ENCODE measurements at regions not wholly inside any gene's neighbourhood (a gene's known extent, or its start where the extent isn't known, plus 50 kb on each side); places are given as distances from the start of the nearest gene placed in this dataset.

DNA sequence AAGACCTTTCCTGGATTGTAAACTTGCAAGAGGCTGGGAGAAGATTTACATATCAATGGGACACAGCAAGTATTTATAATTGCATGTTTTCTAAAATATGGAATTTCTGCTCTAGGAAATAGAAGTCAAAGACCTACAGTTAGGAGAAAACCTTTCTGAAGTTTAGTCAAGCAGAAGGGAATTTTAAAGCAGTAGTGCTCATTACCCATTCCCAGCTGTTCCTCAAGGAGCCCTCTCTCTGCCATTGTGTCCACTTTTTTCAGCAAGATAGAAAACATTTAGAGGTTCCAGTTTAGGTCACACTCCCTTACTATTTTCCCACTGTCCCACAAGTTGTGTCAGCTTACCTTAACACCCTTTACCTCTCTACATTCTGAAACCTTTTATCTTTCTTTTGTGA, 584.0 kb upstream of the CHAC2 start:
- TF ChIP-seq JUNB (IDR thresholded peaks at IDR 0.05) (no peak), SMC3 (IDR thresholded peaks at IDR 0.05) (no peak), SREBF2 (IDR thresholded peaks at IDR 0.05) (no peak), CHD4 (IDR thresholded peaks at IDR 0.05; ENCODE audit: borderline replicate concordance) (no peak), POLR2AphosphoS2 (conservative IDR thresholded peaks at IDR 0.05; ENCODE audit: low read length) (no peak)
- TF ChIP-seq, protein P1, sequence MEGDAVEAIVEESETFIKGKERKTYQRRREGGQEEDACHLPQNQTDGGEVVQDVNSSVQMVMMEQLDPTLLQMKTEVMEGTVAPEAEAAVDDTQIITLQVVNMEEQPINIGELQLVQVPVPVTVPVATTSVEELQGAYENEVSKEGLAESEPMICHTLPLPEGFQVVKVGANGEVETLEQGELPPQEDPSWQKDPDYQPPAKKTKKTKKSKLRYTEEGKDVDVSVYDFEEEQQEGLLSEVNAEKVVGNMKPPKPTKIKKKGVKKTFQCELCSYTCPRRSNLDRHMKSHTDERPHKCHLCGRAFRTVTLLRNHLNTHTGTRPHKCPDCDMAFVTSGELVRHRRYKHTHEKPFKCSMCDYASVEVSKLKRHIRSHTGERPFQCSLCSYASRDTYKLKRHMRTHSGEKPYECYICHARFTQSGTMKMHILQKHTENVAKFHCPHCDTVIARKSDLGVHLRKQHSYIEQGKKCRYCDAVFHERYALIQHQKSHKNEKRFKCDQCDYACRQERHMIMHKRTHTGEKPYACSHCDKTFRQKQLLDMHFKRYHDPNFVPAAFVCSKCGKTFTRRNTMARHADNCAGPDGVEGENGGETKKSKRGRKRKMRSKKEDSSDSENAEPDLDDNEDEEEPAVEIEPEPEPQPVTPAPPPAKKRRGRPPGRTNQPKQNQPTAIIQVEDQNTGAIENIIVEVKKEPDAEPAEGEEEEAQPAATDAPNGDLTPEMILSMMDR (IDR thresholded peaks at IDR 0.05) = no peak

Measured in A549 (cell line).